ENCODE measurements at regions not wholly inside any gene's neighbourhood (a gene's known extent, or its start where the extent isn't known, plus 50 kb on each side); places are given as distances from the start of the nearest gene placed in this dataset.
"Not testable (repeated sequence)": the region's sequence is repeated elsewhere in the genome, so short reads cannot be mapped to it uniquely, and the experiment has no call there.

- TF ChIP-seq EZH2 (IDR thresholded peaks at IDR 0.05; ENCODE audit: borderline replicate concordance, insufficient read depth, low read depth, low read length, poor library complexity, severe bottlenecking); CTCF (IDR thresholded peaks at IDR 0.05): not testable (repeated sequence)
Observed at GRCh38 chr1:213545181-213545580, 442.6 kb upstream of the PROX1 start.

Data from B cell (primary cell).